MM.1S (cell line): ENCODE measurements at regions not wholly inside any gene's neighbourhood (a gene's known extent, or its start where the extent isn't known, plus 50 kb on each side); places are given as distances from the start of the nearest gene placed in this dataset.

Experiments used
- DNase-seq: peaks from one replicate; pipeline ENCODE4 v3.0.0-alpha.2; 2015
- H2AFZ ChIP-seq: fragments of 300-600 bp; sonication (generic); 2 replicates; pipeline ENCODE4 v1.6.0; 2016; ENCODE audit warnings: antibody characterized with exemption, low read length
- H3F3A ChIP-seq: fragments of 300-600 bp; sonication (generic); 2 replicates; pipeline ENCODE4 v1.6.1; 2016; ENCODE audit warnings: mild to moderate bottlenecking, antibody characterized with exemption, low read length, moderate library complexity, mixed read lengths; ENCODE audit not compliant: insufficient read depth
- H3K27ac ChIP-seq: fragments of 300-600 bp; sonication (generic); 2 replicates; pipeline ENCODE4 v1.5.1; 2016; ENCODE audit warnings: mild to moderate bottlenecking, low read length
- H3K27me3 ChIP-seq: fragments of 300-600 bp; sonication (generic); replicated peaks from 2 replicates; pipeline ENCODE4 v1.6.0; 2016; ENCODE audit warnings: low read length; ENCODE audit not compliant: insufficient read depth
- H3K36me3 ChIP-seq: fragments of 300-600 bp; sonication (generic); replicated peaks from 2 replicates; pipeline ENCODE4 v1.6.1; 2016; ENCODE audit warnings: mild to moderate bottlenecking, low read length, mixed read lengths; ENCODE audit not compliant: insufficient read depth
- H3K4me1 ChIP-seq: fragments of 300-600 bp; sonication (generic); 2 replicates; pipeline ENCODE4 v1.6.1; 2016; ENCODE audit warnings: low read length, mixed read lengths
- H3K4me2 ChIP-seq: fragments of 300-600 bp; sonication (generic); 2 replicates; pipeline ENCODE4 v1.6.0; 2016; ENCODE audit warnings: low read depth, low read length
- H3K4me3 ChIP-seq: fragments of 300-600 bp; sonication (generic); 2 replicates; pipeline ENCODE4 v1.5.1; 2016; ENCODE audit warnings: low read length, mixed read lengths
- H3K79me2 ChIP-seq: fragments of 300-600 bp; sonication (generic); 2 replicates; pipeline ENCODE4 v1.6.1; 2016; ENCODE audit warnings: mixed run types, low read length, mixed read lengths
- H3K9ac ChIP-seq: fragments of 300-600 bp; sonication (generic); 2 replicates; pipeline ENCODE4 v1.6.1; 2016; ENCODE audit warnings: low read length, mixed read lengths
- H3K9me2 ChIP-seq: fragments of 300-600 bp; sonication (generic); replicated peaks from 2 replicates; pipeline ENCODE4 v1.6.1; 2016; ENCODE audit warnings: mild to moderate bottlenecking, low read length, mixed read lengths; ENCODE audit not compliant: insufficient read depth
- H3K9me3 ChIP-seq: fragments of 300-600 bp; sonication (generic); replicated peaks from 2 replicates; pipeline ENCODE4 v1.6.1; 2016; ENCODE audit warnings: mild to moderate bottlenecking, low read length, mixed read lengths; ENCODE audit not compliant: insufficient read depth
- H4K20me1 ChIP-seq: fragments of 300-600 bp; sonication (generic); 2 replicates; pipeline ENCODE4 v1.6.1; 2016; ENCODE audit warnings: mild to moderate bottlenecking, low read length, moderate library complexity, mixed read lengths; ENCODE audit not compliant: insufficient read depth
- CTCF ChIP-seq: fragments of 300-600 bp; sonication (generic); IDR thresholded peaks from 2 replicates; pipeline ENCODE4 v1.5.1; 2016; ENCODE audit warnings: antibody characterized with exemption, low read length, mixed read lengths
- EZH2 ChIP-seq: fragments of 300-600 bp; sonication (generic); optimal IDR thresholded peaks from 2 replicates; pipeline ENCODE3; 2017; ENCODE audit warnings: low read depth, mild to moderate bottlenecking, antibody characterized with exemption, low read length, mixed read lengths
- EZH2phosphoT487 ChIP-seq: fragments of 300-600 bp; sonication (generic); IDR thresholded peaks from 2 replicates; pipeline ENCODE4 v1.6.1; 2018; ENCODE audit warnings: antibody characterized with exemption, low read length

DNA sequence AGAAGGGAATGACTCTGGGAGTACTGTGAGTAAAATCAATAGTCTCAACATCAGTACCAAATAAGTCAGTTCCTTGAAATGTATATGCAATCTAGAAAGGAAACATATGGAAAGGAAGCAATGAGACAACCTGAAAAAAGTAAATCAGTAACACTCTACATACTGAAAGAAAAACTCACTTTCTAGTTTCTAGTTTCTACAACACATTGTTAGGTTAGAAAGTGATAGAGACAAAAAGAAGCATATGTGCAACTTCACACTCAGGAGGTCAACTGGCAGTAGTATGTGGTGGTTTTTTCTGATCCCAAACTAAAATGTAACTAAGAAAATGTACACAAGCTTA lies 156.5 kb upstream of the SOX6 start:
- Histone ChIP-seq H3K36me3 (no peaks in the 10 kb centered on the region), H2AFZ (no peak overlapping the region), H3K27ac (no peak overlapping the region), H4K20me1 (no peaks in the 10 kb centered on the region), H3K9me3 (no peaks in the 10 kb centered on the region), H3K4me3 (no peak overlapping the region), H3K4me1 (no peaks in the 10 kb centered on the region; the same call in 1 of the 2 replicates), H3F3A (no peaks in the 10 kb centered on the region), H3K79me2 (no peaks in the 10 kb centered on the region), H3K4me2 (no peak overlapping the region), H3K9me2 (no peaks in the 10 kb centered on the region), H3K9ac (no peak overlapping the region), H3K27me3 (peaks cover 16% of the 10 kb centered on the region; the same call in 1 of the 2 replicates)
- DNase-seq: peak; percentile 55
- TF ChIP-seq CTCF: no peak
- no peak for TF ChIP-seq EZH2
- no peak for TF ChIP-seq EZH2phosphoT487

DNA sequence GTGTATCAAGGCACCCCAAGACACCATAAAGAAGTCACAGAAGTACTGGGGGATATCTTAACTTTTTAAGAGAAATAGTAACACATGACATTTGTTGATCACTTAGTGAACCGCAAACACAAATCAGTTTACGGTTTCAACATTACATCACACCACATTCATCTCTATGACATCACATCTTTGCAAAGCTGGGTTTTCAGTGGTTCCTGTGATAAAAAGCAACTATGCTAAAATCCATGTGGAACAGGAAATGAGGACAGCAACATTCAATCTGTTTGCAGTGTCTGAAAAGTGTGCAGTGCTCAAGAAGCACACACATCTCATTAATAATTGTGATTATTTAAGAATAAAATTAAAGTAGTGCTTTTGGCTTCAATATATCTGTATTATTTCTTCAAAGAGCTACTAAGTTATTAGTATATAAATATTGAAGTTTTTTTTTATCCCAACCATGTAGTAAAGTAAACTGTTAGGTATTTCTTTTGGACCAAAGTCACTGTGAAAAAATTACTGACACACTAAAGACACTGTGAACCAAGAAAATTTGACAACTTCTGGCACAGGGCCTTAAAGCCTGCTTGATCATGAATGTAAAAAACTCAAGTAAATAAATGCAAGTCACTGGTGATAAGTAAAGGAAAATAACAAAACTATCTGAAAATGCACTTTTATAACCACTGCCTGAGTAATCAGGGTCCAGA lies 156.0 kb upstream of the SOX6 start:
- H3K9me3 ChIP-seq: no peaks in the 10 kb centered on the region
- no peaks in the 10 kb centered on the region for H3K79me2 ChIP-seq
- no peaks in the 10 kb centered on the region; the same call in 1 of the 2 replicates for H3K4me1 ChIP-seq
- H3K4me3 ChIP-seq: no peak overlapping the region
- no peak overlapping the region for H2AFZ ChIP-seq
- H3F3A ChIP-seq: no peaks in the 10 kb centered on the region
- H3K27ac ChIP-seq: no peak overlapping the region
- no peaks in the 10 kb centered on the region for H3K36me3 ChIP-seq
- H3K4me2 ChIP-seq: no peak overlapping the region
- H3K9me2 ChIP-seq: no peaks in the 10 kb centered on the region
- no peak overlapping the region for H3K9ac ChIP-seq
- DNase-seq: no peak
- TF ChIP-seq CTCF (no peak), EZH2 (no peak), EZH2phosphoT487 (no peak)
- H3K27me3 ChIP-seq: peaks cover 16% of the 10 kb centered on the region; the same call in 1 of the 2 replicates
- H4K20me1 ChIP-seq: no peaks in the 10 kb centered on the region

DNA sequence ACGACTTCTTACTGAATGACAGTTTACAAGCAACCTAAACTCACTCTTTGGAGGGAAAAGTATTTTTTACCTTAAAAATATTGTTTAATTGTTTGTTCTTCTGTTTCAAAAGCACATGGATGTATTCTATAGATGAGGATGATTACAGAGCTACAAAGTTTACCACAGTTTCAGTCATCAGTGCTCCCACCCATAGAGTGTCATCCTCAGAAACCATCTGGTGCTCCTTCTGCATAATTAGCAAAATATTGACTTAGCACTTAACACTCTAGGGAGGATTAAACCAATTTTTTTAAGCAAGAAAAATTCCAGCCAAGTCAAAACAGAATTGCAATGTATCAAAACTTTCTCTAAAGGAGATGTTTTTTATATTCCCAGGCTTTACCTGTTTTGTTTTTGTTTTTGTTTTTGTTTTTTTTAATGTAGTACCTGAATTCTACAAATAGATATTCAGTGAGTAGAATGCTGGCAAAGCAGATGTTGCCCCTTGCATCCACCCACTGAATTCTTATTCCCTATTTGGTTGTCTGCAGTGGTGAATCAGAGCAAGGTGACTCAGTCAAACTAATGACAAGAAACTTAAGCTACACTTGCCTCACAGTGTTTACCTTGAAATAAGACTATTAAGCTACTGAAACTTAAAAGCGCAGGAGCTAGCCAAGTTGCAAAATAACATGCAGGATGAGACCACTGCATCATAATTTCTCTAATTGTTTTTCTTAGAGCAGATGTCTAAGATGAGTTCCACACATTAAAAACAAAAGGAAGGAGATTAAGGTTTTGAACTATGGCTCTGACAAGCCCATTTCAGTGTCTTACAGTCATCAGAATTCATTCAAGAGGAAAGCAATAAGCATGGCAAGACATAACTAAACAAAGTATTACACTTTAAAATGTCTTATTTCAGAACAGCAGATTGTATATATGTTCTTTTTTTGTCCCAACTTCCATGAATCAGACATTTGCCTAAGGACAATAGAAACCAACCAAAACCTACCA lies 155.1 kb upstream of the SOX6 start:
- Histone ChIP-seq H2AFZ (no peak overlapping the region), H3K4me2 (no peak overlapping the region), H3K79me2 (no peaks in the 10 kb centered on the region), H3F3A (no peaks in the 10 kb centered on the region), H3K9ac (no peak overlapping the region), H3K9me2 (no peaks in the 10 kb centered on the region), H3K9me3 (no peaks in the 10 kb centered on the region), H3K4me3 (no peak overlapping the region), H3K27me3 (peaks cover 16% of the 10 kb centered on the region; the same call in 1 of the 2 replicates), H3K4me1 (no peaks in the 10 kb centered on the region; the same call in 1 of the 2 replicates), H3K36me3 (no peaks in the 10 kb centered on the region), H4K20me1 (no peaks in the 10 kb centered on the region), H3K27ac (no peak overlapping the region)
- no peak for DNase-seq
- TF ChIP-seq CTCF (no peak), EZH2 (no peak), EZH2phosphoT487 (no peak)
